Type B pancreatic cell (in vitro differentiated cells): ENCODE measurements at regions not wholly inside any gene's neighbourhood (a gene's known extent, or its start where the extent isn't known, plus 50 kb on each side); places are given as distances from the start of the nearest gene placed in this dataset.

Source experiments
- DNase-seq: peaks from one replicate; pipeline ENCODE4 v3.0.0; 2021; ENCODE audit warnings: mixed read lengths; ENCODE audit not compliant: unreplicated experiment; ENCODE audit errors: extremely low spot score
- H3K27ac Mint-ChIP-seq: 2 replicates; pipeline ENCODE4 v1.8.0; 2021; ENCODE audit warnings: mild to moderate bottlenecking, mixed read lengths
- H3K27me3 Mint-ChIP-seq: 2 replicates; pipeline ENCODE4 v1.8.0; 2021; ENCODE audit warnings: mixed read lengths
- H3K36me3 Mint-ChIP-seq: 2 replicates; pipeline ENCODE4 v1.8.0; 2021; ENCODE audit warnings: mixed read lengths
- H3K4me1 Mint-ChIP-seq: one replicate; pipeline ENCODE4 v1.8.0; 2021; ENCODE audit warnings: mixed read lengths; ENCODE audit not compliant: unreplicated experiment
- H3K4me3 Mint-ChIP-seq: 2 replicates; pipeline ENCODE4 v1.8.0; 2021; ENCODE audit warnings: mild to moderate bottlenecking, mixed read lengths
- H3K9me3 Mint-ChIP-seq: 2 replicates; pipeline ENCODE4 v1.8.0; 2021; ENCODE audit warnings: mixed read lengths
- TF ChIP-seq, protein P1 (sequence below): fragments of 200-600 bp; sonication (generic); conservative IDR thresholded peaks from 2 replicates; pipeline ENCODE4 v1.5.0; 2021; ENCODE audit warnings: antibody characterized with exemption, mild to moderate bottlenecking

DNA sequence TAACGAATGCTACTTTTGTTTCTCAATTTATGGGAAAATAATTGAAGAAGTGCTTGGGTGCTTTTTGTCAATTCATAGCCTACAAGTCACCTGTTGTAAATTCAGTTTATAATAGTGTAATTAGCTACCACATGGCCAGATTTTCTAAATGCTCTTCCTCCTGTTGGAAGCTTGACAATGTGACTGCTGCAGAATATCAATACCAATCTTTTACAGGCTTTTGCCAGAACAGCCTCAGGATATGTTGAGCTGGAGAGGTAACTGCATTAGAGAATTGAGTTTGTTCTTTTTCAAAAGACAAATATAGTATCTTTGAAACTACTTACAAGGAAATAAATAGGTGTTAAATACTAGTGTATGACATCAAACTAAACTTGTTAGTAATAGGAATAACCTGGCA, 277.8 kb downstream of the POU4F1 start:
- DNase-seq, result no peak
- TF ChIP-seq, protein P1, sequence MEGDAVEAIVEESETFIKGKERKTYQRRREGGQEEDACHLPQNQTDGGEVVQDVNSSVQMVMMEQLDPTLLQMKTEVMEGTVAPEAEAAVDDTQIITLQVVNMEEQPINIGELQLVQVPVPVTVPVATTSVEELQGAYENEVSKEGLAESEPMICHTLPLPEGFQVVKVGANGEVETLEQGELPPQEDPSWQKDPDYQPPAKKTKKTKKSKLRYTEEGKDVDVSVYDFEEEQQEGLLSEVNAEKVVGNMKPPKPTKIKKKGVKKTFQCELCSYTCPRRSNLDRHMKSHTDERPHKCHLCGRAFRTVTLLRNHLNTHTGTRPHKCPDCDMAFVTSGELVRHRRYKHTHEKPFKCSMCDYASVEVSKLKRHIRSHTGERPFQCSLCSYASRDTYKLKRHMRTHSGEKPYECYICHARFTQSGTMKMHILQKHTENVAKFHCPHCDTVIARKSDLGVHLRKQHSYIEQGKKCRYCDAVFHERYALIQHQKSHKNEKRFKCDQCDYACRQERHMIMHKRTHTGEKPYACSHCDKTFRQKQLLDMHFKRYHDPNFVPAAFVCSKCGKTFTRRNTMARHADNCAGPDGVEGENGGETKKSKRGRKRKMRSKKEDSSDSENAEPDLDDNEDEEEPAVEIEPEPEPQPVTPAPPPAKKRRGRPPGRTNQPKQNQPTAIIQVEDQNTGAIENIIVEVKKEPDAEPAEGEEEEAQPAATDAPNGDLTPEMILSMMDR, result no peak
- H3K9me3 Mint-ChIP-seq, result no peaks in the 10 kb centered on the region
- no peak overlapping the region for H3K4me3 Mint-ChIP-seq
- H3K4me1 Mint-ChIP-seq, result no peaks in the 10 kb centered on the region
- H3K27me3 Mint-ChIP-seq, result no peaks in the 10 kb centered on the region
- no peaks in the 10 kb centered on the region for H3K36me3 Mint-ChIP-seq
- H3K27ac Mint-ChIP-seq, result no peak overlapping the region

DNA sequence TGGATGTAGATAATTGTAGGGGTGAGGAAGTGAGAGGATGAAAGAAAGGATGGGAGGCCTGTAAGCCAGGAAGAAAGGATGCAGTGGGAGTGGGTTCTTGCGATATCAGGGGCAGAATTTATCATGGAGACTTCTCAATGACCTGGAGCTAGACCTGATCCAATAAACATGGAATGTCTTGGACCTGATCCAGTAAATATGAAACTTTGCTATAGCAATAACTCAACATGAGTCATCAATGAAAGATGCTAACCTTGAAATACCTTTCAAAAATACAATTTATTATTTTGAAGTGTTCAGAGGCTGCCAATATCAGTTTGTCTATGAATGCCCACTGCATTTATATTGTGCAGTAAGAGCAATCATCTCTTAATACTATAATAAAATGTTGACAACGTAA, 279.5 kb downstream of the POU4F1 start:
- Mint-ChIP-seq H3K27me3 (no peaks in the 10 kb centered on the region), H3K9me3 (no peaks in the 10 kb centered on the region), H3K27ac (no peak overlapping the region), H3K4me1 (no peaks in the 10 kb centered on the region), H3K4me3 (no peak overlapping the region), H3K36me3 (no peaks in the 10 kb centered on the region)
- TF ChIP-seq, protein P1, result no peak
- no peak for DNase-seq

DNA sequence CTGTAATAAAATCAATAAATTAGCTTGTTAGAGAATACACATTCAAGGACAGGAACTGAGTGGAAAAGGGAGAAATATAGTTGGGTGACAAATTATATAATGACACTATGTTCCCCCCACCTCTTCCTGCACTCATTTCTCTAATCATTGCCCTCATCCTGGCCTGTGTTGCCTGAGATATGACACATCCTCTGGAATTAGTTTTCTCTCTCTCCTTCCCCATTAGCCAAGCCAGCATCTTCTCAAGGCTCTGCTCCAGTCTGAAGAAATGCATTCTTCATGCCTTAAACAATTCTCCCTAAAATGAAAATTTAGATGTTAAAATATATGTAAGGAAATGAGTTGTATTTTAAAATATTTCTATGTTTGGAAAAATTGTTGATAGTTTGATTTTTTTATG, 280.3 kb downstream of the POU4F1 start:
- Mint-ChIP-seq H3K27ac (no peak overlapping the region), H3K4me1 (no peaks in the 10 kb centered on the region), H3K27me3 (no peaks in the 10 kb centered on the region), H3K4me3 (no peak overlapping the region), H3K9me3 (no peaks in the 10 kb centered on the region), H3K36me3 (no peaks in the 10 kb centered on the region)
- DNase-seq, result no peak
- TF ChIP-seq, protein P1, result no peak

DNA sequence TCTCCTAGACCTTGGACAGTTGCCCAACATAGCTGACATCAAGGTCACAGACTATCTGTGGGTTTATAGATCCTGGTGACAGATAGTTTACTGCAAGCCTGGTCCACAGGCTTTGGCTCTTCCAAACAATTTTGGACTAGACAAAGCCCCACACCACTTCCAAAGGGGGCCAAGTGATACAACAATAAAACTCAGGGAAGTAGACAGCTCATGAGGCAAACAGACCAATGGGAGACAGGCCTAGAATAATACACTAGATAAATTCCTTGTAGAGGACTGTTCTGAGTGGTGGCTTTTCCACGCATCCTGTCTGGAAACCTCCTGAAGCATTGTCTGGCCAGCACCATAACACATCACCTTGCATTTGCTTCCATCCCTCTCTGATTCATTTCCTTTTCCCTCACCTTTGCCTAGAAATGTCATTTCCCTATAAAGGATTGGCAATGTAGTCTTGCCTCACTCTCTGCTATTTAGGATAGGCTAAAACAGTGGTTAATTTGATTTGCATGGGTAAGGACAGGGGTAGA, 284.2 kb downstream of the POU4F1 start:
- H3K4me1 Mint-ChIP-seq, result no peaks in the 10 kb centered on the region
- DNase-seq, result no peak
- no peaks in the 10 kb centered on the region for H3K27me3 Mint-ChIP-seq
- TF ChIP-seq, protein P1, result no peak
- H3K27ac Mint-ChIP-seq, result no peak overlapping the region
- H3K36me3 Mint-ChIP-seq, result no peaks in the 10 kb centered on the region
- no peaks in the 10 kb centered on the region for H3K9me3 Mint-ChIP-seq
- no peak overlapping the region for H3K4me3 Mint-ChIP-seq

DNA sequence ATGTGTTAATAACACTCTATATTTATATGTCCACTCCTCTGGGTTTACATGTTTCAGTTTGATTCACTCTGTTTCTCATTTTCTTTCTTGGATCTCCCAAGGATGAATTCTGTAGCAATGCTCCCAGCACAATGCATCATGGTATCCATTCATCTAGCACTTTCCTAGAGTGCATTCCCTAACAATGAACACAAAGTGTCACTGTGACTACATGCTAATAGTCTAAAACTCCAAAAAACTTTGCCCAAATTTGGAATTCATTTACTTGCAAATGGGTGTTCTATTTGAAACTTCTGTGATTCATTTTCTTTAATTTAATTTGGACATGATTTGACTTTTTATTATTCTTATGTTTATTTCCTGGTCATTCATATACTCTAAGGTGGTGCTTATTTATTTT, 286.3 kb downstream of the POU4F1 start:
- Mint-ChIP-seq H3K4me3 (no peak overlapping the region), H3K9me3 (no peaks in the 10 kb centered on the region), H3K27ac (no peak overlapping the region), H3K36me3 (no peaks in the 10 kb centered on the region), H3K4me1 (no peaks in the 10 kb centered on the region), H3K27me3 (no peaks in the 10 kb centered on the region)
- TF ChIP-seq, protein P1, result peak; percentile 68
- DNase-seq, result no peak
